ENCODE measurements at regions not wholly inside any gene's neighbourhood (a gene's known extent, or its start where the extent isn't known, plus 50 kb on each side); places are given as distances from the start of the nearest gene placed in this dataset.
"Not testable (repeated sequence)": the region's sequence is repeated elsewhere in the genome, so short reads cannot be mapped to it uniquely, and the experiment has no call there.

DNA sequence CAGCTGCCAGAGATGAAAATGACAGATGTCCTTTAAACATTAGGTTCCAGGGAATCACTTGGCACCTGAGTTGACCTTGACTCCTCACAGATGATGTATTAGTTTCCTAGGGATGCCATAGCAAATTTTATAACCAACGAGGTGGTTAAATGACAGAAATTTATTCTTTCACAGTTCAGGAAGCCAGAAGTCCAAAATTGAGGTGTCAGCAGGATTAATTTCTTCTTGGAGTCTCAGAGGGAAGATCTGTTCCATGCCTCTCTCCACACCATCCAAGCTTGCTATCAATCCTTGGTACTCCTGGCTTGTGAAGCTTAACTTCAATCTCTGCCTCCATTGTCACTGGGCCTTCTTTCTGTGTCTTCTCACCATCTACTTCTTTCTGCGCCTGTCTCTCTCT lies 249.7 kb upstream of the BTG1 start:
- H3K9me3 ChIP-seq, result peaks cover 10% of the 10 kb centered on the region
- no peak overlapping the region for H3K4me3 ChIP-seq
- no peak overlapping the region for H3K27ac ChIP-seq
- ATAC-seq (ENCODE audit: insufficient number of reproducible peaks, low FRiP score, low read depth), result no peak
- no peaks in the 10 kb centered on the region for H3K27me3 ChIP-seq (replicated peaks; ENCODE audit: insufficient read depth)
- DNase-seq (ENCODE audit: low spot score), result no peak
- no peaks in the 10 kb centered on the region for H3K4me1 ChIP-seq (ENCODE audit: control insufficient read depth in 1 of 2, low read depth in 2 of 2)
- no peaks in the 10 kb centered on the region for H3K36me3 ChIP-seq
- TF ChIP-seq, protein P1, sequence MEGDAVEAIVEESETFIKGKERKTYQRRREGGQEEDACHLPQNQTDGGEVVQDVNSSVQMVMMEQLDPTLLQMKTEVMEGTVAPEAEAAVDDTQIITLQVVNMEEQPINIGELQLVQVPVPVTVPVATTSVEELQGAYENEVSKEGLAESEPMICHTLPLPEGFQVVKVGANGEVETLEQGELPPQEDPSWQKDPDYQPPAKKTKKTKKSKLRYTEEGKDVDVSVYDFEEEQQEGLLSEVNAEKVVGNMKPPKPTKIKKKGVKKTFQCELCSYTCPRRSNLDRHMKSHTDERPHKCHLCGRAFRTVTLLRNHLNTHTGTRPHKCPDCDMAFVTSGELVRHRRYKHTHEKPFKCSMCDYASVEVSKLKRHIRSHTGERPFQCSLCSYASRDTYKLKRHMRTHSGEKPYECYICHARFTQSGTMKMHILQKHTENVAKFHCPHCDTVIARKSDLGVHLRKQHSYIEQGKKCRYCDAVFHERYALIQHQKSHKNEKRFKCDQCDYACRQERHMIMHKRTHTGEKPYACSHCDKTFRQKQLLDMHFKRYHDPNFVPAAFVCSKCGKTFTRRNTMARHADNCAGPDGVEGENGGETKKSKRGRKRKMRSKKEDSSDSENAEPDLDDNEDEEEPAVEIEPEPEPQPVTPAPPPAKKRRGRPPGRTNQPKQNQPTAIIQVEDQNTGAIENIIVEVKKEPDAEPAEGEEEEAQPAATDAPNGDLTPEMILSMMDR (IDR thresholded peaks at IDR 0.05), result no peak

DNA sequence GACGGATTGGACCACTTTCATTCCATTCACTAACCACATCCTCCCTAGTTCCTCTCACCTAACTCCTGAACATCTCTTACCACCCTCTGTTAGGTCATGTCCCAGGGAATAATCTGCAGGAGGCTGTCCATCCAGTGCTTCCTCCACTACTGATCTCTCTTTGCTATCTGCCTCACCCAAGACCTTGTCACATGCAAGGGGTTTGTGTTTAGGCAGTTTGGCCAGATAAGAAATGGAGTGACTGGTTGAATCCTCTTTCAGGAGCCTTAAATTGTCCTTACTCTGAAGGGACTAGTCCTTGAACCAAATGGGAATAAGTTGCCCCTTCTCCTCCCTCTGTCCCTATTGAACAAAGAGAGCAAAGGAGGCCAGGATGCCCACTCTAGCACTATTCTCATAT lies 249.2 kb upstream of the BTG1 start:
- H3K4me1 ChIP-seq (ENCODE audit: control insufficient read depth in 1 of 2, low read depth in 2 of 2), result no peaks in the 10 kb centered on the region
- no peak overlapping the region for H3K4me3 ChIP-seq
- H3K36me3 ChIP-seq, result no peaks in the 10 kb centered on the region
- no peak for ATAC-seq (ENCODE audit: insufficient number of reproducible peaks, low FRiP score, low read depth)
- TF ChIP-seq, protein P1 (IDR thresholded peaks at IDR 0.05), result no peak
- no peak for DNase-seq (ENCODE audit: low spot score)
- no peaks in the 10 kb centered on the region for H3K27me3 ChIP-seq (replicated peaks; ENCODE audit: insufficient read depth)
- peaks cover 10% of the 10 kb centered on the region for H3K9me3 ChIP-seq
- no peak overlapping the region for H3K27ac ChIP-seq

DNA sequence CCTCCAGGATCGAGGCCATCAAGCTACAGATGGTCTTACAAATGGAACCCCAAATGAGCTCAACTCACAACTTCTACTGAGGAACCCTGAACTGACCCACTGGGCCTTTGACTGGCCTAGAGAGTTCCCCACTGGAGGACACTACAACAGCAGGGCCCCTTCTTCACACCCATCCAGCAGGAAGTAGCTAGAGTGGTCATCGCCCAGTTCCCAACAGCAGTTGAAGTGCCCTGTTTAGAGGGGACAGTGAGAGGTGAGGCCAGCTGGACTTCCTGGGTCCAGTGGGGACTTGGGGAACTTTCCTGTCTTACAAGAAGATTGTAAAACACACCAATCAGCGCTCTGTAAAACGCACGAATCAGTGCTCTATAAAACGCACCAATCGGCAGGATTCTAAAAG lies 247.9 kb upstream of the BTG1 start:
- Histone ChIP-seq H3K27me3 (replicated peaks; ENCODE audit: insufficient read depth) (no peaks in the 10 kb centered on the region), H3K36me3 (no peaks in the 10 kb centered on the region), H3K9me3 (peaks cover 10% of the 10 kb centered on the region), H3K4me1 (ENCODE audit: control insufficient read depth in 1 of 2, low read depth in 2 of 2) (no peaks in the 10 kb centered on the region), H3K4me3 (no peak overlapping the region), H3K27ac (no peak overlapping the region)
- TF ChIP-seq, protein P1 (IDR thresholded peaks at IDR 0.05), result no peak
- DNase-seq (ENCODE audit: low spot score), result no peak
- no peak for ATAC-seq (ENCODE audit: insufficient number of reproducible peaks, low FRiP score, low read depth)

GRCh38 chr12:92391726-92392125 lies 246.1 kb upstream of the BTG1 start:
- not testable (repeated sequence) for H3K4me3 ChIP-seq; ATAC-seq (ENCODE audit: insufficient number of reproducible peaks, low FRiP score, low read depth); H3K36me3 ChIP-seq; H3K4me1 ChIP-seq (ENCODE audit: control insufficient read depth in 1 of 2, low read depth in 2 of 2); DNase-seq (ENCODE audit: low spot score); H3K27me3 ChIP-seq (replicated peaks; ENCODE audit: insufficient read depth); H3K27ac ChIP-seq
- peaks cover 10% of the 10 kb centered on the region for H3K9me3 ChIP-seq

DNA sequence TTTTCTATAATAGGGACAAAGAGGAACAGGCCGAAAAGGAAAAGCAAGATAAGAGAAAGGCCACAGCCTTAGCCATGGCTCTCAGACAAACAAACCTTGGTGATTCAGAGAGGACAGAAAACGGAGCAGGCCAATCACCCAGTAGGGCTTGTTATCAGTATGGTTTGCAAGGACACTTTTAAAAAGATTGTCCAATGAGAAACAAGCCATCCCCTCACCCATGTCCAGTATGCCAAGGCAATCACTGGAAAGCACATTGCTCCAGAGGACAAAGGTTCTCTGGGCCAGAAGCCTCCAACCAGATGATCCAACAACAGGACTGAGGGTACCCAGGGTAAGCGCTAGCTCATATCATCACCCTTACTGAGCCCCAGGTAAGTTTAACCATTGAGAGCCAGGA lies 243.8 kb upstream of the BTG1 start:
- Histone ChIP-seq H3K4me3 (no peak overlapping the region), H3K27ac (no peak overlapping the region), H3K36me3 (no peaks in the 10 kb centered on the region), H3K4me1 (ENCODE audit: control insufficient read depth in 1 of 2, low read depth in 2 of 2) (peaks cover 0 to 4% of the 10 kb centered on the region in 2 donors), H3K27me3 (replicated peaks; ENCODE audit: insufficient read depth) (no peaks in the 10 kb centered on the region), H3K9me3 (peaks cover 10% of the 10 kb centered on the region)
- ATAC-seq (ENCODE audit: insufficient number of reproducible peaks, low FRiP score, low read depth), result no peak
- no peak for DNase-seq (ENCODE audit: low spot score)
- TF ChIP-seq, protein P1 (IDR thresholded peaks at IDR 0.05), result no peak

DNA sequence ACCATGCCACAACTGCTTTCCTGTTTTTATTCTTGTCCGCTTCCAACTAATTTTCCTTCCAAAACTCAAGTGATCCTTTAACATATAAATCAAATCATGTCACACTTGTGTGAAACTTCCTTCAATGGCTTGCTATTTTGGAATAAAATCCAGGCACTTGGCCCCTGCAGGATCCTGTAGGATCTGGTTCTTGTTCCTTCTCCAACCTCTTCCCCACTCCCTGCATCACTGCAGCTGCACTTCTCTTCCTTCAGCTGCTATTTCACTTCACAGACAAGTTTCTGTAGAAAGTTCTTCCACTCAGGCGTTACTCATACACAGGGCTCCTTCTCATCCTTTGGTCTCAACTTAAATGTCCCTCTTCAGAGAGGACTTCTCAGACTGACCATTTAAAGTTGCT lies 239.7 kb upstream of the BTG1 start:
- no peak for ATAC-seq (ENCODE audit: insufficient number of reproducible peaks, low FRiP score, low read depth)
- TF ChIP-seq, protein P1 (IDR thresholded peaks at IDR 0.05), result no peak
- no peak for DNase-seq (ENCODE audit: low spot score)
- peaks cover 0 to 4% of the 10 kb centered on the region in 2 donors for H3K4me1 ChIP-seq (ENCODE audit: control insufficient read depth in 1 of 2, low read depth in 2 of 2)
- H3K36me3 ChIP-seq, result no peaks in the 10 kb centered on the region
- no peaks in the 10 kb centered on the region for H3K27me3 ChIP-seq (replicated peaks; ENCODE audit: insufficient read depth)
- H3K4me3 ChIP-seq, result no peak overlapping the region
- no peaks in the 10 kb centered on the region for H3K9me3 ChIP-seq
- no peak overlapping the region for H3K27ac ChIP-seq
